Muscle layer of duodenum (tissue), 2 donors: ENCODE measurements at regions not wholly inside any gene's neighbourhood (a gene's known extent, or its start where the extent isn't known, plus 50 kb on each side); places are given as distances from the start of the nearest gene placed in this dataset.
"Not testable (repeated sequence)": the region's sequence is repeated elsewhere in the genome, so short reads cannot be mapped to it uniquely, and the experiment has no call there.

Experiments used
- H3K27ac ChIP-seq: one replicate; pipeline ENCODE4 v1.7.0; 2013; ENCODE audit warnings: mild to moderate bottlenecking, low read length
- H3K27me3 ChIP-seq: one replicate; pipeline ENCODE4 v1.7.0; 2013; ENCODE audit warnings: low read depth, mild to moderate bottlenecking, control low read depth, low read length
- H3K36me3 ChIP-seq, 2 donors: one replicate each; pipeline ENCODE4 v1.7.0; 2013; ENCODE audit warnings: low read length in 2 of 2, control low read depth in 1 of 2, mild to moderate bottlenecking in 1 of 2; ENCODE audit not compliant: insufficient read depth in 2 of 2, control insufficient read depth in 1 of 2
- H3K4me1 ChIP-seq, 2 donors: one replicate each; pipeline ENCODE4 v1.7.0; 2013; ENCODE audit warnings: low read length in 2 of 2, mild to moderate bottlenecking in 2 of 2, control low read depth in 1 of 2, moderate library complexity in 1 of 2; ENCODE audit not compliant: insufficient read depth in 2 of 2, control insufficient read depth in 1 of 2
- H3K4me3 ChIP-seq, 2 donors: one replicate each; pipeline ENCODE4 v1.7.0; 2013; ENCODE audit warnings: low read length in 2 of 2, low read depth in 1 of 2, mild to moderate bottlenecking in 1 of 2
- H3K9me3 ChIP-seq, 2 donors: one replicate each; pipeline ENCODE4 v1.7.0; 2013; ENCODE audit warnings: low read length in 2 of 2, control low read depth in 1 of 2, mild to moderate bottlenecking in 1 of 2; ENCODE audit not compliant: control insufficient read depth in 1 of 2
- donor health status: healthy.

- Histone ChIP-seq H3K27me3 (no peaks in the 10 kb centered on the region), H3K4me1 (no peaks in the 10 kb centered on the region), H3K4me3 (no peak overlapping the region)
Measured at GRCh38 chr14:104475802-104476201, 103.8 kb upstream of the C14orf180 start.

GRCh38 chr14:104476437-104476836 is 103.1 kb upstream of the C14orf180 start:
- H3K4me1 ChIP-seq: no peaks in the 10 kb centered on the region
- no peaks in the 10 kb centered on the region for H3K36me3 ChIP-seq
- H3K4me3 ChIP-seq: no peak overlapping the region
- peaks cover 0 to 10% of the 10 kb centered on the region in 2 donors for H3K9me3 ChIP-seq
- no peaks in the 10 kb centered on the region for H3K27me3 ChIP-seq
- no peak overlapping the region for H3K27ac ChIP-seq

More at GRCh38 chr14:104475802-104476201, 103.8 kb upstream of the C14orf180 start:
- no peak overlapping the region for H3K27ac ChIP-seq
- no peaks in the 10 kb centered on the region for H3K36me3 ChIP-seq
- H3K9me3 ChIP-seq: peaks cover 0 to 5% of the 10 kb centered on the region in 2 donors

GRCh38 chr14:104477117-104477623 is 102.4 kb upstream of the C14orf180 start:
- Histone ChIP-seq H3K4me1 (no peaks in the 10 kb centered on the region), H3K27me3 (no peaks in the 10 kb centered on the region), H3K27ac (no peak overlapping the region), H3K9me3 (peaks cover 0 to 10% of the 10 kb centered on the region in 2 donors), H3K4me3 (no peak overlapping the region), H3K36me3 (no peaks in the 10 kb centered on the region)

- Histone ChIP-seq H3K9me3 (peaks cover 0 to 10% of the 10 kb centered on the region in 2 donors), H3K36me3 (no peaks in the 10 kb centered on the region), H3K4me3 (no peak overlapping the region), H3K27ac (no peak overlapping the region), H3K27me3 (no peaks in the 10 kb centered on the region), H3K4me1 (no peaks in the 10 kb centered on the region)
Measured at GRCh38 chr14:104477666-104478380, 101.7 kb upstream of the C14orf180 start.

GRCh38 chr14:104478656-104479055 is 100.9 kb upstream of the C14orf180 start:
- Histone ChIP-seq H3K27me3 (no peaks in the 10 kb centered on the region), H3K4me1 (no peaks in the 10 kb centered on the region), H3K4me3 (no peak overlapping the region), H3K9me3 (peaks cover 0 to 12% of the 10 kb centered on the region in 2 donors), H3K27ac (no peak overlapping the region), H3K36me3 (no peaks in the 10 kb centered on the region)

- no peaks in the 10 kb centered on the region for H3K27me3 ChIP-seq
- H3K4me1 ChIP-seq: no peaks in the 10 kb centered on the region
- peaks cover 0 to 14% of the 10 kb centered on the region in 2 donors for H3K9me3 ChIP-seq
- H3K36me3 ChIP-seq: no peaks in the 10 kb centered on the region
- no peak overlapping the region for H3K4me3 ChIP-seq
- no peak overlapping the region for H3K27ac ChIP-seq
Measured at GRCh38 chr14:104479901-104480300, 99.7 kb upstream of the C14orf180 start.

- no peaks in the 10 kb centered on the region for H3K27me3 ChIP-seq
- H3K4me3 ChIP-seq: no peak overlapping the region
- H3K36me3 ChIP-seq: no peaks in the 10 kb centered on the region
- no peaks in the 10 kb centered on the region for H3K4me1 ChIP-seq
- no peak overlapping the region for H3K27ac ChIP-seq
- peaks cover 0 to 14% of the 10 kb centered on the region in 2 donors for H3K9me3 ChIP-seq
Measured at GRCh38 chr14:104481323-104481722, 98.2 kb upstream of the C14orf180 start.

GRCh38 chr14:104482017-104482416 is 97.5 kb upstream of the C14orf180 start:
- H3K36me3 ChIP-seq, H3K4me3 ChIP-seq, H3K27ac ChIP-seq, H3K4me1 ChIP-seq, H3K27me3 ChIP-seq: not testable (repeated sequence)
- peaks cover 0 to 14% of the 10 kb centered on the region in 2 donors for H3K9me3 ChIP-seq

GRCh38 chr14:104486222-104486923 is 93.2 kb upstream of the C14orf180 start:
- Histone ChIP-seq H3K27me3 (no peaks in the 10 kb centered on the region), H3K4me1 (no peaks in the 10 kb centered on the region), H3K36me3 (no peaks in the 10 kb centered on the region), H3K4me3 (no peak overlapping the region), H3K9me3 (peaks cover 0 to 8% of the 10 kb centered on the region in 2 donors), H3K27ac (no peak overlapping the region)

- Histone ChIP-seq H3K4me3 (no peak overlapping the region), H3K27me3 (no peaks in the 10 kb centered on the region), H3K36me3 (no peaks in the 10 kb centered on the region), H3K4me1 (no peaks in the 10 kb centered on the region), H3K9me3 (peaks cover 4 to 7% of the 10 kb centered on the region in 2 donors), H3K27ac (no peak overlapping the region)
Measured at GRCh38 chr14:104494483-104494882, 85.1 kb upstream of the C14orf180 start.

- Histone ChIP-seq H3K4me1 (no peaks in the 10 kb centered on the region), H3K36me3 (no peaks in the 10 kb centered on the region), H3K27me3 (no peaks in the 10 kb centered on the region), H3K4me3 (no peak overlapping the region), H3K9me3 (peaks cover 4 to 13% of the 10 kb centered on the region in 2 donors), H3K27ac (no peak overlapping the region)
Measured at GRCh38 chr14:104496095-104496494, 83.5 kb upstream of the C14orf180 start.
